Endodermal cell (in vitro differentiated cells): ENCODE measurements at regions not wholly inside any gene's neighbourhood (a gene's known extent, or its start where the extent isn't known, plus 50 kb on each side); places are given as distances from the start of the nearest gene placed in this dataset.

ENCODE experiments used
- DNase-seq: peaks from one replicate; pipeline ENCODE4 v3.0.0-alpha.2; 2017
- H3K27ac ChIP-seq: 2 replicates; pipeline ENCODE4 v1.5.1; 2013; ENCODE audit warnings: mild to moderate bottlenecking, low read depth, low read length, moderate library complexity
- H3K27me3 ChIP-seq: 2 replicates; pipeline ENCODE4 v1.6.1; 2013; ENCODE audit warnings: mild to moderate bottlenecking, low read length, moderate library complexity; ENCODE audit not compliant: insufficient read depth, control insufficient read depth, poor library complexity, severe bottlenecking
- H3K36me3 ChIP-seq: 2 replicates; pipeline ENCODE4 v1.7.0; 2013; ENCODE audit warnings: mild to moderate bottlenecking, low read length, moderate library complexity; ENCODE audit not compliant: control insufficient read depth, insufficient read depth
- H3K4me1 ChIP-seq: one replicate; pipeline ENCODE4 v1.7.0; 2013; ENCODE audit warnings: low read length; ENCODE audit not compliant: control insufficient read depth, insufficient read depth
- H3K4me3 ChIP-seq: 2 replicates; pipeline ENCODE4 v1.5.1; 2013; ENCODE audit warnings: mild to moderate bottlenecking, low read length, moderate library complexity
- H3K9ac ChIP-seq: 2 replicates; pipeline ENCODE4 v1.6.1; 2013; ENCODE audit warnings: mild to moderate bottlenecking, low read length, moderate library complexity; ENCODE audit not compliant: poor library complexity, severe bottlenecking; ENCODE audit errors: extremely low read depth
- H3K9me3 ChIP-seq: 2 replicates; pipeline ENCODE4 v1.6.1; 2013; ENCODE audit warnings: mild to moderate bottlenecking, low read length, moderate library complexity; ENCODE audit not compliant: control insufficient read depth
- H3K27ac Mint-ChIP-seq: 2 replicates; pipeline ENCODE4 v1.8.0; 2020; ENCODE audit warnings: mixed read lengths
- H3K27me3 Mint-ChIP-seq: 2 replicates; pipeline ENCODE4 v1.8.0; 2021; ENCODE audit warnings: mild to moderate bottlenecking, mixed read lengths; ENCODE audit not compliant: insufficient read depth
- H3K36me3 Mint-ChIP-seq: 2 replicates; pipeline ENCODE4 v1.8.0; 2020; ENCODE audit warnings: low read depth, mixed read lengths
- H3K4me1 Mint-ChIP-seq: 2 replicates; pipeline ENCODE4 v1.8.0; 2020; ENCODE audit warnings: mixed read lengths
- H3K4me3 Mint-ChIP-seq: 2 replicates; pipeline ENCODE4 v1.8.0; 2020; ENCODE audit warnings: mild to moderate bottlenecking, moderate library complexity, mixed read lengths
- H3K9me3 Mint-ChIP-seq: 2 replicates; pipeline ENCODE4 v1.8.0; 2020; ENCODE audit warnings: mild to moderate bottlenecking, mixed read lengths
- CTCF ChIP-seq: fragments of 200-600 bp; sonication (generic); conservative IDR thresholded peaks from 2 replicates; pipeline ENCODE4 v1.5.0; 2021; ENCODE audit warnings: antibody characterized with exemption, mild to moderate bottlenecking
- WGBS, 2 experiments: methylation state at CpG; one replicate each; pipeline versions ENCODE4 v1.1.5 to v1.1.7; 2013; ENCODE audit warnings: missing lambda C conversion rate in 2 of 2, mixed read lengths in 1 of 2; ENCODE audit not compliant: insufficient coverage in 1 of 2, insufficient read length in 1 of 2; 5-methylcytosine and 5-hydroxymethylcytosine counted together

- no peaks in the 10 kb centered on the region for H3K27me3 ChIP-seq
- no peak overlapping the region for H3K27ac Mint-ChIP-seq
These were observed 235.7 kb upstream of the TSHZ2 start for GRCh38 chr20:52736507-52736906.

DNA sequence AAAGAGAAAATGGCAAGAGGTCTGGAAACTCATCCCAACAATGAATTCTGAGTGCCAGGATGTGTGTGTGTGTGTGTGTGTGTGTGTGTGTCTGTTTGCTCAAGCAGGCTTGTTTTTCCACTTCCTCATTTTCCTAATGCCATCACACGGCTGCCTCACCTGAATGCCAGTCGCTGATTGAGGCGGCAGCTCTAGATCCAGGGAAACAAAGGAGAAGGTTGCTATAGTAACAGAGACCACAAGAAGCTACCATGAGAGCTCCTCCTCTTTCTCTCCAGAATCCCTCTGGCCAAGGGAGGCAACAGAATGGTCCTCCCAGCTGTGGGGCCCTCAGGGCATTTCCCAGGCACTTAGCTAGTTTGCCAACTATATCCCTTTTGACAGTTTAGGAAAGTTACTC lies 241.1 kb upstream of the TSHZ2 start:
- Histone ChIP-seq H3K9ac (no peak overlapping the region), H3K4me3 (no peak overlapping the region), H3K36me3 (no peaks in the 10 kb centered on the region), H3K27ac (no peak overlapping the region), H3K9me3 (no peaks in the 10 kb centered on the region), H3K4me1 (no peaks in the 10 kb centered on the region), H3K27me3 (no peaks in the 10 kb centered on the region)
- H3K27ac Mint-ChIP-seq, result no peak overlapping the region
- H3K36me3 Mint-ChIP-seq, result no peaks in the 10 kb centered on the region
- no peak overlapping the region for H3K4me3 Mint-ChIP-seq
- H3K4me1 Mint-ChIP-seq, result no peaks in the 10 kb centered on the region
- H3K27me3 Mint-ChIP-seq, result peaks cover 3% of the 10 kb centered on the region
- peaks cover 14% of the 10 kb centered on the region for H3K9me3 Mint-ChIP-seq
- no peak for TF ChIP-seq CTCF
- peak; percentile 47 for DNase-seq
- WGBS, 2 experiments, result 50 to 52% methylated on average over 2 to 3 of the region's 3 CpGs

More at GRCh38 chr20:52736507-52736906, 235.7 kb upstream of the TSHZ2 start:
- WGBS, 2 experiments, result 91 to 100% methylated on average over 2 of the region's 2 CpGs
- Histone ChIP-seq H3K4me1 (no peaks in the 10 kb centered on the region), H3K27ac (no peak overlapping the region), H3K4me3 (no peak overlapping the region), H3K9me3 (no peaks in the 10 kb centered on the region), H3K36me3 (no peaks in the 10 kb centered on the region), H3K9ac (no peak overlapping the region)
- DNase-seq, result no peak
- H3K36me3 Mint-ChIP-seq, result no peaks in the 10 kb centered on the region
- peaks cover 3% of the 10 kb centered on the region for H3K27me3 Mint-ChIP-seq
- no peak for TF ChIP-seq CTCF
- H3K9me3 Mint-ChIP-seq, result no peaks in the 10 kb centered on the region
- H3K4me1 Mint-ChIP-seq, result peaks cover 7% of the 10 kb centered on the region
- no peak overlapping the region for H3K4me3 Mint-ChIP-seq

GRCh38 chr20:52727740-52728456 lies 244.3 kb upstream of the TSHZ2 start:
- Histone ChIP-seq H3K36me3 (no peaks in the 10 kb centered on the region), H3K27ac (no peak overlapping the region), H3K4me3 (no peak overlapping the region), H3K9ac (no peak overlapping the region), H3K27me3 (no peaks in the 10 kb centered on the region), H3K9me3 (no peaks in the 10 kb centered on the region), H3K4me1 (no peaks in the 10 kb centered on the region)
- no peak for DNase-seq
- H3K9me3 Mint-ChIP-seq, result peaks cover 14% of the 10 kb centered on the region
- TF ChIP-seq CTCF, result no peak
- no peaks in the 10 kb centered on the region for H3K4me1 Mint-ChIP-seq
- no peaks in the 10 kb centered on the region for H3K27me3 Mint-ChIP-seq
- WGBS, 2 experiments, result 92 to 99% methylated on average over 10 to 21 of the region's 24 CpGs
- H3K27ac Mint-ChIP-seq, result no peak overlapping the region
- no peak overlapping the region for H3K4me3 Mint-ChIP-seq
- H3K36me3 Mint-ChIP-seq, result no peaks in the 10 kb centered on the region
